ENCODE measurements at regions not wholly inside any gene's neighbourhood (a gene's known extent, or its start where the extent isn't known, plus 50 kb on each side); places are given as distances from the start of the nearest gene placed in this dataset.

DNA sequence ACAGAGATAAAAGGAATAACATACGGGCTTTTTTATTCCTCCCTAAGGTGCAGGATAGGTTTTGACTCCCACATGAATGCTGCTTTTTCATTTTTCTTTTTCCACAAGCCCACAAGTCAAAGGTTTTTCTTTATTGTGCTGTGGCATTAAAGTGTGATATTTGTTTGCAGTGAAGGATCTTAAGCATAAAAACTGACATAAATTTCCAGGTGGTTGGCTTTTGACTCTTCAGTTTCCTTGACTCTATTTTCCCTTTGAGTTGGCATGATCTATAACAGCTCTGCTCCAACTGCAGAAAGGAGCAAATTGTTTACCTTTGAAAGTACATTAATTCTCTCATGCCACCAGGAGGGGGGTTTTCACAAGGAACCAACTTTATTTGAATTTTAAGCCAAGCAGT is 326.2 kb upstream of the FAM98A start:
- H3K27ac ChIP-seq (ENCODE audit: insufficient read depth in 1 of 2, low read depth in 1 of 2, low read length in 2 of 2, poor library complexity in 1 of 2, severe bottlenecking in 2 of 2): no peak overlapping the region
- WGBS (ENCODE audit: insufficient coverage): 60% methylated on average over 1 of the region's 1 CpG
- H3K36me3 ChIP-seq (ENCODE audit: control insufficient read depth in 4 of 4, insufficient read depth in 4 of 4, low read length in 3 of 4): no peaks in the 10 kb centered on the region
- POLR2A ChIA-PET: no interaction called here
- no peak overlapping the region for H3K4me3 ChIP-seq (ENCODE audit: control insufficient read depth in 1 of 7, extremely low read depth in 1 of 7, insufficient read depth in 4 of 7, low read depth in 2 of 7, low read length in 6 of 7)
- H3K27me3 ChIP-seq (replicated peaks in 2 of 5; ENCODE audit: control insufficient read depth in 4 of 5, insufficient read depth in 5 of 5, low read length in 4 of 5): no peaks in the 10 kb centered on the region
- peaks cover 0 to 2% (median 0%) of the 10 kb centered on the region in 4 experiments for H3K4me1 ChIP-seq (ENCODE audit: control extremely low read depth in 1 of 4, control insufficient read depth in 4 of 4, insufficient read depth in 4 of 4, low read length in 3 of 4)
- CTCF ChIA-PET: no interaction called here
- no peaks in the 10 kb centered on the region for H3K9me3 ChIP-seq (ENCODE audit: control extremely low read depth in 1 of 5, control insufficient read depth in 4 of 5, insufficient read depth in 2 of 5, low read depth in 1 of 5, low read length in 4 of 5)
- no peak for DNase-seq

DNA sequence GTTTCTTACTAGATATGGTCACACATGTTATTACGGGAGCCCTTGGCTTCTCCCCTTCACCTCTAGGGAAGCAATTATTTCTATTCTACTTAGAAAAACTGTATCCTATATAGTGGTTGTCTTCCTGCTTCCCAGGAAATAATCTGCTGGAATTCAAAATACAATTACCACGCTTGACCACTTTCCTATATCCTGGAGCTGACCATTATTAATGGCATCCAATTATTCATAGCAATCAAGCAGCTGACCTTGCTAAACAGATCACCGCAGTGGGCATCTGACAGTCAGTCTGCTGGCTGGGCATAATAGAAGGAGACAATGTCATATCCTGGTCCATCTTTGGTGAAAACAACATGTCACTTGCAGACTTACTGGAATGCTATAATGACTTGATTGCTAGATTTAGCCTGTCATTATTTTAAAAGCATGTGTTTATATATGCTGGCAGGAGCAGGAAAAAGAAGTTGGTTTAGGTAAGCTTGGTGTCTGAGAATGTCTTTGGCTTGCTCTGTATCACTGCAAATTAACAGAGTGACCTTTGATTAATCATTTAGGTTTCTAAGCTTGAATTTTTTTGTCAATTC is 325.6 kb upstream of the FAM98A start:
- 56% methylated on average over 1 of the region's 3 CpGs for WGBS (ENCODE audit: insufficient coverage)
- no peaks in the 10 kb centered on the region for H3K36me3 ChIP-seq (ENCODE audit: control insufficient read depth in 4 of 4, insufficient read depth in 4 of 4, low read length in 3 of 4)
- no peaks in the 10 kb centered on the region for H3K9me3 ChIP-seq (ENCODE audit: control extremely low read depth in 1 of 5, control insufficient read depth in 4 of 5, insufficient read depth in 2 of 5, low read depth in 1 of 5, low read length in 4 of 5)
- CTCF ChIA-PET: no interaction called here
- POLR2A ChIA-PET: no interaction called here
- no peaks in the 10 kb centered on the region for H3K27me3 ChIP-seq (replicated peaks in 2 of 5; ENCODE audit: control insufficient read depth in 4 of 5, insufficient read depth in 5 of 5, low read length in 4 of 5)
- DNase-seq: no peak
- no peak overlapping the region for H3K27ac ChIP-seq (ENCODE audit: insufficient read depth in 1 of 2, low read depth in 1 of 2, low read length in 2 of 2, poor library complexity in 1 of 2, severe bottlenecking in 2 of 2)
- peaks cover 0 to 2% (median 0%) of the 10 kb centered on the region in 4 experiments for H3K4me1 ChIP-seq (ENCODE audit: control extremely low read depth in 1 of 4, control insufficient read depth in 4 of 4, insufficient read depth in 4 of 4, low read length in 3 of 4)
- no peak overlapping the region for H3K4me3 ChIP-seq (ENCODE audit: control insufficient read depth in 1 of 7, extremely low read depth in 1 of 7, insufficient read depth in 4 of 7, low read depth in 2 of 7, low read length in 6 of 7)

- POLR2A ChIA-PET: no interaction called here
- no peaks in the 10 kb centered on the region for H3K36me3 ChIP-seq (ENCODE audit: control insufficient read depth in 4 of 4, insufficient read depth in 4 of 4, low read length in 3 of 4)
- peaks cover 0 to 15% (median 2%) of the 10 kb centered on the region in 5 experiments for H3K9me3 ChIP-seq (ENCODE audit: control extremely low read depth in 1 of 5, control insufficient read depth in 4 of 5, insufficient read depth in 2 of 5, low read depth in 1 of 5, low read length in 4 of 5)
- CTCF ChIA-PET: no interaction called here
- H3K4me1 ChIP-seq (ENCODE audit: control extremely low read depth in 1 of 4, control insufficient read depth in 4 of 4, insufficient read depth in 4 of 4, low read length in 3 of 4): no peaks in the 10 kb centered on the region
- 36% methylated on average over 3 of the region's 4 CpGs for WGBS (ENCODE audit: insufficient coverage)
- no peaks in the 10 kb centered on the region for H3K27me3 ChIP-seq (replicated peaks in 2 of 5; ENCODE audit: control insufficient read depth in 4 of 5, insufficient read depth in 5 of 5, low read length in 4 of 5)
- no peak overlapping the region for H3K27ac ChIP-seq (ENCODE audit: insufficient read depth in 1 of 2, low read depth in 1 of 2, low read length in 2 of 2, poor library complexity in 1 of 2, severe bottlenecking in 2 of 2)
- H3K4me3 ChIP-seq (ENCODE audit: control insufficient read depth in 1 of 7, extremely low read depth in 1 of 7, insufficient read depth in 4 of 7, low read depth in 2 of 7, low read length in 6 of 7): no peak overlapping the region
- no peak for DNase-seq
Measured at GRCh38 chr2:33917252-33917651, 318.2 kb upstream of the FAM98A start.

DNA sequence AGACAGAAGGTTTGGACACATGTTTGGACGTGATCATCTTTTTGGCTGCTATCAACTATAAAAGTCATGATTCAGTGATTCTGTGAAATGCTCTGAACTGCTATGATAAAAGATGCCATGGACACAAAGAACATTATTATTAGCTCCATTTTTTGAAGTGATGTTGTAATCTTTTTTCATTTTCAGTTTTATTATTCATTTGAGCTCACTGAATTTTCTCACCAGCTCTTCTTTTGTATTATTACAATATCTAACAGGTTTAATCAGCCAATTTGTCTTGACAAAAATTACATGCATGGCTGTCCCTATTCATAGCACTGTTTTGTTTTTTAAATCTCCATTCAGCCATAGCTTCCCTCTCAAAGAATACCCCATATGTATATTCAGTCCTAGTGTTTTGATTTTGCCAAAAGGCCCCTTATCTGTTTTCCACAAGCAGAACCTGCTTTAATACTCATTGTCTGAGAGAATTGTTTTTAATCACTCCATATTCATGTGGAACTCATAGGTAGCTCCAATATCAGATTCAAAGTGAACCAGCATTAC is 314.0 kb upstream of the FAM98A start:
- Histone ChIP-seq H3K27ac (ENCODE audit: insufficient read depth in 1 of 2, low read depth in 1 of 2, low read length in 2 of 2, poor library complexity in 1 of 2, severe bottlenecking in 2 of 2) (no peak overlapping the region), H3K9me3 (ENCODE audit: control extremely low read depth in 1 of 5, control insufficient read depth in 4 of 5, insufficient read depth in 2 of 5, low read depth in 1 of 5, low read length in 4 of 5) (peaks cover 0 to 15% (median 2%) of the 10 kb centered on the region in 5 experiments), H3K4me1 (ENCODE audit: control extremely low read depth in 1 of 4, control insufficient read depth in 4 of 4, insufficient read depth in 4 of 4, low read length in 3 of 4) (no peaks in the 10 kb centered on the region), H3K4me3 (ENCODE audit: control insufficient read depth in 1 of 7, extremely low read depth in 1 of 7, insufficient read depth in 4 of 7, low read depth in 2 of 7, low read length in 6 of 7) (no peak overlapping the region), H3K36me3 (ENCODE audit: control insufficient read depth in 4 of 4, insufficient read depth in 4 of 4, low read length in 3 of 4) (no peaks in the 10 kb centered on the region), H3K27me3 (replicated peaks in 2 of 5; ENCODE audit: control insufficient read depth in 4 of 5, insufficient read depth in 5 of 5, low read length in 4 of 5) (no peaks in the 10 kb centered on the region)
- ChIA-PET POLR2A (interaction anchor here (0.6 kb wide), 1 partner anchor 68 kb away, joined by 3 read pairs; no protein-coding TSS in a partner anchor), CTCF (no interaction called here)
- DNase-seq: no peak
- WGBS (ENCODE audit: insufficient coverage): 100% methylated on average over 1 of the region's 1 CpG

DNA sequence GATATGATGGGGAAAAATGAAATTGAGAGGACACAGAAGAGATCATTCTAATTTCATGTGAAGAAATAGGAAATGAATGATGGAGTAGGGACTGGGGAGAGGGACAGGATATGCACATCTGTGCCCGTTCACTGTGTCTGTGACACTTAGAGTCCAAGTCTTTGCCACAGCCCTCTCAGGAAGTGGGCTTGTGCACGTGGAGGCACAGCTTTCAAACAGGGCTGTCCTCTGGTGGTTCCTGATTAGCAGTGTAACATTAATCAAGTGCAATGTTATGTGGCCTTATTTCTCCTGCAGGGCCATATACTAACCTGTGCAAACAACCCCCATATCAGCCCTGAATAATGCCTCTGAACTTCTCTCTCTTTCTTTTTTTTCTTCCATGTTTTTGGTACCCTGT is 312.2 kb upstream of the FAM98A start:
- Histone ChIP-seq H3K9me3 (ENCODE audit: control extremely low read depth in 1 of 5, control insufficient read depth in 4 of 5, insufficient read depth in 2 of 5, low read depth in 1 of 5, low read length in 4 of 5) (peaks cover 0 to 15% (median 2%) of the 10 kb centered on the region in 5 experiments), H3K4me1 (ENCODE audit: control extremely low read depth in 1 of 4, control insufficient read depth in 4 of 4, insufficient read depth in 4 of 4, low read length in 3 of 4) (no peaks in the 10 kb centered on the region), H3K36me3 (ENCODE audit: control insufficient read depth in 4 of 4, insufficient read depth in 4 of 4, low read length in 3 of 4) (no peaks in the 10 kb centered on the region), H3K27ac (ENCODE audit: insufficient read depth in 1 of 2, low read depth in 1 of 2, low read length in 2 of 2, poor library complexity in 1 of 2, severe bottlenecking in 2 of 2) (no peak overlapping the region), H3K27me3 (replicated peaks in 2 of 5; ENCODE audit: control insufficient read depth in 4 of 5, insufficient read depth in 5 of 5, low read length in 4 of 5) (no peaks in the 10 kb centered on the region), H3K4me3 (ENCODE audit: control insufficient read depth in 1 of 7, extremely low read depth in 1 of 7, insufficient read depth in 4 of 7, low read depth in 2 of 7, low read length in 6 of 7) (no peak overlapping the region)
- ChIA-PET POLR2A (no interaction called here), CTCF (no interaction called here)
- peak in 2 of 3 donors; percentile 7 to 10 for DNase-seq
- WGBS (ENCODE audit: insufficient coverage): no CpG with 5 or more reads among the region's 2 CpGs

- DNase-seq: no peak
- WGBS (ENCODE audit: insufficient coverage): 84% methylated on average over 8 of the region's 8 CpGs
- H3K36me3 ChIP-seq (ENCODE audit: control insufficient read depth in 4 of 4, insufficient read depth in 4 of 4, low read length in 3 of 4): no peaks in the 10 kb centered on the region
- ChIA-PET POLR2A (no interaction called here), CTCF (no interaction called here)
- H3K4me1 ChIP-seq (ENCODE audit: control extremely low read depth in 1 of 4, control insufficient read depth in 4 of 4, insufficient read depth in 4 of 4, low read length in 3 of 4): no peaks in the 10 kb centered on the region
- H3K27ac ChIP-seq (ENCODE audit: insufficient read depth in 1 of 2, low read depth in 1 of 2, low read length in 2 of 2, poor library complexity in 1 of 2, severe bottlenecking in 2 of 2): no peak overlapping the region
- no peaks in the 10 kb centered on the region for H3K27me3 ChIP-seq (replicated peaks in 2 of 5; ENCODE audit: control insufficient read depth in 4 of 5, insufficient read depth in 5 of 5, low read length in 4 of 5)
- no peak overlapping the region for H3K4me3 ChIP-seq (ENCODE audit: control insufficient read depth in 1 of 7, extremely low read depth in 1 of 7, insufficient read depth in 4 of 7, low read depth in 2 of 7, low read length in 6 of 7)
- H3K9me3 ChIP-seq (ENCODE audit: control extremely low read depth in 1 of 5, control insufficient read depth in 4 of 5, insufficient read depth in 2 of 5, low read depth in 1 of 5, low read length in 4 of 5): peaks cover 0 to 15% (median 3%) of the 10 kb centered on the region in 5 experiments
Measured at GRCh38 chr2:33909945-33910695, 311.0 kb upstream of the FAM98A start.

- no peak overlapping the region for H3K27ac ChIP-seq (ENCODE audit: insufficient read depth in 1 of 2, low read depth in 1 of 2, low read length in 2 of 2, poor library complexity in 1 of 2, severe bottlenecking in 2 of 2)
- H3K4me1 ChIP-seq (ENCODE audit: control extremely low read depth in 1 of 4, control insufficient read depth in 4 of 4, insufficient read depth in 4 of 4, low read length in 3 of 4): no peaks in the 10 kb centered on the region
- ChIA-PET CTCF (no interaction called here), POLR2A (no interaction called here)
- H3K36me3 ChIP-seq (ENCODE audit: control insufficient read depth in 4 of 4, insufficient read depth in 4 of 4, low read length in 3 of 4): no peaks in the 10 kb centered on the region
- peaks cover 2 to 8% (median 5%) of the 10 kb centered on the region in 5 experiments for H3K9me3 ChIP-seq (ENCODE audit: control extremely low read depth in 1 of 5, control insufficient read depth in 4 of 5, insufficient read depth in 2 of 5, low read depth in 1 of 5, low read length in 4 of 5)
- no peaks in the 10 kb centered on the region for H3K27me3 ChIP-seq (replicated peaks in 2 of 5; ENCODE audit: control insufficient read depth in 4 of 5, insufficient read depth in 5 of 5, low read length in 4 of 5)
- 86% methylated on average over 1 of the region's 2 CpGs for WGBS (ENCODE audit: insufficient coverage)
- DNase-seq: no peak
- H3K4me3 ChIP-seq (ENCODE audit: control insufficient read depth in 1 of 7, extremely low read depth in 1 of 7, insufficient read depth in 4 of 7, low read depth in 2 of 7, low read length in 6 of 7): no peak overlapping the region
Measured at GRCh38 chr2:33907866-33908265, 308.8 kb upstream of the FAM98A start.

Measured in common myeloid progenitor, CD34-positive (primary cell).